Heart right ventricle (tissue), 16 donors: ENCODE measurements at regions not wholly inside any gene's neighbourhood (a gene's known extent, or its start where the extent isn't known, plus 50 kb on each side); places are given as distances from the start of the nearest gene placed in this dataset.
A peak's percentile ranks its signal among the peaks of the same experiment; 100 is the strongest.
"Not testable (repeated sequence)": the region's sequence is repeated elsewhere in the genome, so short reads cannot be mapped to it uniquely, and the experiment has no call there.

Source experiments
- ATAC-seq, 8 donors: fragments of 200-7000 bp; cut with Tn5 transposase; one replicate each; pipeline ENCODE4 v1.9.1; 2020; ENCODE audit warnings: mild to moderate bottlenecking in 8 of 8, moderate library complexity in 8 of 8, moderate number of reproducible peaks in 1 of 8
- DNase-seq, 2 donors: peaks; one replicate each; pipeline ENCODE4 v3.0.0-alpha.2; 2020
- H3K27ac ChIP-seq, 10 donors: fragments of 200-600 bp; sonication (generic) in 2 of 10; one replicate each; pipeline versions ENCODE4 v1.5.0 to v1.8.0; 2020 to 2022; ENCODE audit warnings: mild to moderate bottlenecking in 3 of 10
- H3K27me3 ChIP-seq, 7 donors: fragments of 200-600 bp; one replicate each; pipeline ENCODE4 v1.8.0; 2021 to 2022; ENCODE audit warnings: mild to moderate bottlenecking in 2 of 7
- H3K36me3 ChIP-seq, 9 donors: fragments of 200-600 bp; sonication (generic) in 1 of 9; one replicate each; pipeline versions ENCODE4 v1.5.0 to v1.8.0; 2020 to 2022; ENCODE audit warnings: mild to moderate bottlenecking in 2 of 9
- H3K4me1 ChIP-seq, 9 donors: fragments of 200-600 bp; sonication (generic) in 1 of 9; one replicate each; pipeline versions ENCODE4 v1.5.0 to v1.8.0; 2020 to 2022; ENCODE audit warnings: mild to moderate bottlenecking in 4 of 9
- H3K4me3 ChIP-seq, 10 donors: fragments of 200-600 bp; sonication (generic) in 2 of 10; one replicate each; pipeline versions ENCODE4 v1.5.0 to v1.8.0; 2020 to 2022; ENCODE audit warnings: mild to moderate bottlenecking in 7 of 10, moderate library complexity in 2 of 10
- H3K9me3 ChIP-seq, 11 donors: fragments of 200-600 bp in 10 of 11; sonication (generic) in 2 of 11; one replicate each; pipeline versions ENCODE4 v1.5.0 to v1.8.0; 2013 to 2022; ENCODE audit warnings: mild to moderate bottlenecking in 2 of 11, control low read depth in 1 of 11, moderate library complexity in 1 of 11
- WGBS, 2 donors: extraction: QIAGEN DNeasy Blood & Tissue Kit; methylation state at CpG; one replicate each; pipeline ENCODE4 v1.1.7; 2013; ENCODE audit warnings: inconsistent platforms in 1 of 2; 5-methylcytosine and 5-hydroxymethylcytosine counted together
- intact Hi-C, 10 donors: fragments of 100-400 bp; cut with DNase I; formaldehyde crosslinking; loops; one replicate each; pipeline versions ENCODE4 v1.11.1 to v1.14.2; 2022
- TF ChIP-seq, protein P1 (sequence below), 9 donors: fragments of 200-600 bp; sonication (generic) in 2 of 9; IDR thresholded peaks; one replicate each; pipeline versions ENCODE4 v1.5.0 to v1.8.0; 2021 to 2022; ENCODE audit warnings: antibody characterized with exemption in 9 of 9, mild to moderate bottlenecking in 5 of 9, moderate library complexity in 1 of 9
- donor health status: Arrhythmogenic right ventricular cardiomyopathy.
- donor health status: ischemic (EF 13 %, LVEDD 7.1; RV severe dilation, severe dysfunction).
- donor health status: healthy with polysubstance abuse.
- donor health status: DM: no; HTN: yes; CAD: no.
- donor health status: DM: no; HTN: no; CAD: no.
- donor health status: ischemic (EF 25% LVEDD 6.9; RV normal size, moderate dysfunction).
- donor health status: ischemic (EF 25% LVEDD 5.7; RV mildly dilated, moderate dysfunction).
- donor health status: healthy.
- donor health status: DM: yes; HTN: yes; CAD: no.
- donor health status: Ischemic cardiomyopathy.
- donor health status: ischemic (EF 35%, LVEDD 5.7; RV mildly dilated, moderate dysfunction).
- donor health status: nonischemic (EF 11% LVEDD 7.7; RV severe dilation, severe dysfunction).
- donor health status: DM: yes; HTN: yes; CAD: no.
- donor health status: PGD.
- donor health status: ischemic (EF 29% LVEDD 5.4; RV normal size, mild dysfunction).
- donor health status: nonischemic (EF 23%, LVEDD 6.1; RV moderate dilation, normal function).

DNA sequence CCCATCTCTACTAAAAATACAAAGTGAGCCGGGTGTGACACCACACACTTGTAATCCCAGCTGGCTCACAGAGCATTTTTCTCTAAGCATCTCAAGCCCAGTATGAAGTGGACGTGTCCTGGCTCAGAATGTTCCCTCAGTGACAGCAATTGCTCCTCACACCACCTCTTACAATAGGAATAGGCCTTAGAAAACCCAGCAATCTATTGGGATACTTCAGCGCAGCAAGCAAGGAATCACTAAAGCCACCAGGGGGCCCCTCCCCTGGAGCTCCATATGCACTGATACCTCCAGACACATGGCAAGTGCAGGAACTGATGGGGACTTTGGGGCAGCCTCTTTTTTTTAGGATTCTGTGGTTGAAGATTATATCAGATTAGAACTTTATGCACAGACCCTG, 82.5 kb upstream of the GOLGA6L6 start:
- H3K4me1 ChIP-seq, intact Hi-C loops, H3K27me3 ChIP-seq, DNase-seq, H3K36me3 ChIP-seq, H3K27ac ChIP-seq, H3K9me3 ChIP-seq, H3K4me3 ChIP-seq: not testable (repeated sequence)
- WGBS, 2 donors: 52 to 60% methylated on average over 3 of the region's 3 CpGs
- peak in 1 of 8 donors; percentile 25 for ATAC-seq
- TF ChIP-seq, protein P1, sequence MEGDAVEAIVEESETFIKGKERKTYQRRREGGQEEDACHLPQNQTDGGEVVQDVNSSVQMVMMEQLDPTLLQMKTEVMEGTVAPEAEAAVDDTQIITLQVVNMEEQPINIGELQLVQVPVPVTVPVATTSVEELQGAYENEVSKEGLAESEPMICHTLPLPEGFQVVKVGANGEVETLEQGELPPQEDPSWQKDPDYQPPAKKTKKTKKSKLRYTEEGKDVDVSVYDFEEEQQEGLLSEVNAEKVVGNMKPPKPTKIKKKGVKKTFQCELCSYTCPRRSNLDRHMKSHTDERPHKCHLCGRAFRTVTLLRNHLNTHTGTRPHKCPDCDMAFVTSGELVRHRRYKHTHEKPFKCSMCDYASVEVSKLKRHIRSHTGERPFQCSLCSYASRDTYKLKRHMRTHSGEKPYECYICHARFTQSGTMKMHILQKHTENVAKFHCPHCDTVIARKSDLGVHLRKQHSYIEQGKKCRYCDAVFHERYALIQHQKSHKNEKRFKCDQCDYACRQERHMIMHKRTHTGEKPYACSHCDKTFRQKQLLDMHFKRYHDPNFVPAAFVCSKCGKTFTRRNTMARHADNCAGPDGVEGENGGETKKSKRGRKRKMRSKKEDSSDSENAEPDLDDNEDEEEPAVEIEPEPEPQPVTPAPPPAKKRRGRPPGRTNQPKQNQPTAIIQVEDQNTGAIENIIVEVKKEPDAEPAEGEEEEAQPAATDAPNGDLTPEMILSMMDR (IDR thresholded peaks at IDR 0.05): peak in 3 of 9 donors; percentile 5 to 22 (median 13)

DNA sequence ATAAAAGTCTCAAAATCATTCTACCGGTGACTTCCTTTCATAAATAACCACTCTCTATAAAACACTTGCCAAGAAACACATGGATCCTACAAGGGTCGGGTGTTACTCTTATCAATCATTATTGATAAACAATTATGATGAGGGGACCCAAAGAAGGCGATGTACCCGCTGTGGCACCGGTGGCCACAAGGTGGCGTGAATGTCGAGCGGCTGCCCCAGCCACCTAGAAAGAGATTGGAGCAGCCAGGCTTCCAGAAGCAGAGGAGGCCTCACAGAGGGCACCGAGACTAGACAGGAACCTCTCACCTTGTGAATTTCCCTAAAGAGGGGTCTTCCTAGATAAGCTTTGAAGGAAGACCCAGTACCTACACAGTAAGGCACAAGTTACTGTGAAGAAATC, 80.5 kb upstream of the GOLGA6L6 start:
- H3K4me3 ChIP-seq, intact Hi-C loops, H3K27ac ChIP-seq, ATAC-seq, H3K4me1 ChIP-seq, H3K9me3 ChIP-seq, DNase-seq, H3K36me3 ChIP-seq, H3K27me3 ChIP-seq: not testable (repeated sequence)
- WGBS, 2 donors: no CpG with 5 or more reads among the region's 9 CpGs

DNA sequence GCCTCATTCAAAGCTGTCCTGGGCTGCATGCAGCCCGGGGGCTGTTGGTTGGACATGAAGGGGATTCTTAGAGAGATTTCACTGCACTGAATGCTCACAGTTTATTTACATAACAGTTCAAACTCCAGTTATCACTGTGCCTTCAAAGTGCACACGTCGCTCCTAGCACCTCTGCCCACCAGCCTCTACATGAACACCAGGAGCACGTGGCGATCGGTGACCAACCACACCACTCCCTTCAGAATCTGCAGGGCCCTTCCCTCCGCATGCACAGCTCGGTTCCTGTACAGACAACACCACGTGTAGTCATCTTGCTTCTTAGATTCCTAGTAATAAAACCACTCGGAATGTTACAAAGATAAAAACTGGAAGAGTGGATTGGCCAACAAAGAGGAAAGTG, 72.9 kb upstream of the GOLGA6L6 start:
- H3K4me1 ChIP-seq, H3K36me3 ChIP-seq, DNase-seq, ATAC-seq, H3K27me3 ChIP-seq, intact Hi-C loops, H3K27ac ChIP-seq, H3K9me3 ChIP-seq, H3K4me3 ChIP-seq: not testable (repeated sequence)
- WGBS, 2 donors: 70 to 77% methylated on average over 8 to 9 of the region's 10 CpGs

DNA sequence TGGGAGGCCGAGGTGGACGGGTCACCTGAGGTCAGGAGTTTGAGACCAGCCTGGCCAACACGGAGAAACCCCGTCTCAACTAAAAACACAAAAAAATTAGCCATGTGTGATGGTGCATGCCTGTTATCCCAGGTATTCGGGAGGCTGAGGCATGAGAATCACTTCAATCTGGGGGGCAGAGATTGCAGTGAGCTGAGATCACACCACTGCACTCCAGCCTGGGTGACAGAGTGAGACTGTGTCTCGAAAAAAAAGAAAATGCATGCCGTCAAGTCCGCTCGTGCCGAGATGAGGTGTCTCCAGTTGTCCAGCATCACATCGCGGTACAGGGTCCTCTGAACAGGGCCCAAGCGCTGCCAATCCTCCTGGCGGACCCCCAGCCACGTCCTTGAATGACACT, 71.2 kb upstream of the GOLGA6L6 start:
- H3K27me3 ChIP-seq, H3K4me3 ChIP-seq, DNase-seq, H3K27ac ChIP-seq, H3K36me3 ChIP-seq, intact Hi-C loops, H3K9me3 ChIP-seq, ATAC-seq, H3K4me1 ChIP-seq: not testable (repeated sequence)
- 69 to 78% methylated on average over 13 to 14 of the region's 15 CpGs for WGBS, 2 donors

DNA sequence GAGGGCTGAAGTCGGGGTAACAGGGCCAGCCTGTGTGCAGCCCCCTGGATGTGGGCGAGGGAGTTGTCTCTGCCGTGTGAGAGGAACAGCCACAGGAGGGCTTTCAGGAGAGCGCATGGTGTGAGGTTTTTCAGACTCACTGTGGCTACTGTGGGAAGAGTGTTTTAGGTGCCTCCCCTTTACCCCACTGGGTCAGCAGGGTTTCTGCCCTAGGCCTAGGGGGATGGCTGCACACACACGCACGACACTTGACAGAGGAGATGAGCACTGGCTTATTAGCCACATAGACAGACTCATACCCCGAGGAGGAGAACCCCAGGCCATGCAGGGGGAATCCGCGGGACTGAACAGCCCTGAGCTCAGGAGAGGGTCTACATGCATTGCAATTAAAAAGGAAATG, 70.8 kb upstream of the GOLGA6L6 start:
- intact Hi-C loops, DNase-seq, H3K4me1 ChIP-seq, H3K27ac ChIP-seq, H3K36me3 ChIP-seq, H3K9me3 ChIP-seq, H3K27me3 ChIP-seq, H3K4me3 ChIP-seq: not testable (repeated sequence)
- ATAC-seq: peak in 1 of 8 donors; percentile 41
- 80 to 81% methylated on average over 9 of the region's 9 CpGs for WGBS, 2 donors

DNA sequence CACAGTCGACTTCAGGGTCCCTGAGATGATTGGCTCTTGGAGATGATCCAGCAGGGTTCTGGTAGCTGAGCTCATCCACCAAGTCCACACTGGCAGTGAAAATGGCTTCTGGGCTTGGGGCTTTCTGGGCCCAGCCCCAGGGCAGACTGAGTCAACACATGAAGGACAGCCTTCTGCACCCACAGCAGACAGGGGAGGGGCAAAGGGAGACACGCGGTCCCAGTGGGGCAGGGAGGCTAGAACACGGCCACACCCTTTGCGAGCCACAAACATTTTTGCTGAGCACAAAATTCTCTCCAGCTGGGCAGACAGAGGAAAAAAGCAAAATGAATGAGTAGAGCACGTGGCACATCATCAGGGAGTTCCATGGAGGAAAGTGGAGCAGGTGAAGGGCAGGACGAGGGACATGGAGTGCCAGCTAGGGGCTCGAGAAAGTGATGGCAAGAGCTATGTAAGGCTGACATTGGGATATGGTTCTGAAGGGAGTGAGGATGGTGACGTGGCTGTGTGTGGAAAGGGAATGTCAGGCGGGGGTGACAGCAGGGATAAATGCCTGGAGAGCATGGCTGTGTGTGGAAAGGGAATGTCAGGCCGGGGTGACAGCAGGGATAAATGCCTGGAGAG, 70.2 kb upstream of the GOLGA6L6 start:
- H3K36me3 ChIP-seq, DNase-seq, intact Hi-C loops, H3K4me1 ChIP-seq, H3K27ac ChIP-seq, H3K27me3 ChIP-seq, H3K9me3 ChIP-seq, H3K4me3 ChIP-seq: not testable (repeated sequence)
- WGBS, 2 donors: 61 to 72% methylated on average over 2 of the region's 11 CpGs
- ATAC-seq: peak in 2 of 8 donors; percentile 22 to 27

DNA sequence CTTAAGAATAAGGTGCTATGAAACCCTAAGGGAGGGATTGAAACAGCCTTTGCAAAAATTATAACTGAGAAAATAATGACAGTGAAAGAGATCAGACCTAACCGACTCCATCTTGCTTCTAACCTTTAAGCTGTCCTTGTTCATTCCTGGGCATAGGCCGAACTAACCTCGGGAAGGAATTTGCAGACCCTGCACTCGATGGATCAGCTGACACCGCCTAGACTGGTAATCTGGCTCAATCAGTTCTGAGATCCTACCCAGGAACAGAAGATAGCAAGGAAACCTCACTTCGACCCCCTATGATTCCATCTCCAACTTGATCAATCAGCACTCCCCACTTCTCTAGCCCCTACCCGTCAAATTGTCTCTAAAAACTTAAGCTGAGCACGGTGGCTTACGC, 66.6 kb upstream of the GOLGA6L6 start:
- intact Hi-C loops, ATAC-seq: not testable (repeated sequence)

DNA sequence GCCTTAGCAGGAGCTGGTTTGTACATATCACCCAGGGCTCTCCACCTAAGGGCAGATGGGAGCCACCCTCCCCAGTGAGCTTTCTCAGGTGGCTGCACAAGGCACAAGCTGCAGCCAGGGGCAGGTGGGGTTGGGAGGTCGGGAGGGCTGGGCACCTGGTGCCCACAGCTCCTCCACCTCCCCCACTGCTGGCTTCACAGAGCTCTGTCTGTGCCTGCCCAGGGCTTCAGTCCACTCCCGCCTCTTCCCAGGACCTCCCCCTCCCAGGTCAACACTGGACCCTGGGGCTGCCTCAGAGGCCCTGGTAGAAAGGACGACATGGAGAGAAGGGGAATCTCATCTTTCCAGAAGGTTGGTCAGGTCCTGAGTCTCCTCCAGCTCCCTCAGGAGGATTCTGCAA, 55.6 kb upstream of the GOLGA6L6 start:
- DNase-seq: not testable (repeated sequence)
- 66 to 71% methylated on average over 2 of the region's 3 CpGs for WGBS, 2 donors

More for the DNA sequence above, 66.6 kb upstream of the GOLGA6L6 start:
- H3K9me3 ChIP-seq, H3K4me3 ChIP-seq, DNase-seq, H3K27ac ChIP-seq, H3K27me3 ChIP-seq, H3K4me1 ChIP-seq, H3K36me3 ChIP-seq: not testable (repeated sequence)
- WGBS, 2 donors: 84 to 86% methylated on average over 4 to 5 of the region's 9 CpGs

DNA sequence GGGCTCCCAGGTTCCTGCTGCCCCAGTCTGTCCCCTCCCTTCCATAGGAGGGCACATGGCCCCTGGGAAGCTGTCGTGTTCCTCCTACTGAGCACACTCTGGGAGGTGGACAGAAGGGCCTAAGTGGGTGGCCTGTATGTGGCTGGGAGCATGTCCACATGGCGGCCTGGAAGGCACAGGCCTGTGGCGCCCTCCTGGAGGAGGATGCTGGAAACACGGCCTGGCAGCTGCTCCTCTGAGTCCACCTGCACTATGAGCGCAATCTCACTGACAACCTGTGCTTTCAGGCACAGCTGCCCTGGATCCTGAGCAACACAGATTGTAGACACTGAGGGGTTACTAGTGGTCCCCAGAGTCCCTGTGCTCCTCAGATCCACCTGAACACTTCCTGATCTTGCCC, 52.6 kb upstream of the GOLGA6L6 start:
- H3K4me1 ChIP-seq, intact Hi-C loops, H3K4me3 ChIP-seq, DNase-seq, ATAC-seq, H3K27me3 ChIP-seq, H3K36me3 ChIP-seq, H3K27ac ChIP-seq, H3K9me3 ChIP-seq: not testable (repeated sequence)
- WGBS, 2 donors: 83% methylated on average over 2 of the region's 5 CpGs; no CpG with 5 or more reads in 1 of the 2 donors

More for the DNA sequence above, 55.6 kb upstream of the GOLGA6L6 start:
- intact Hi-C loops, H3K9me3 ChIP-seq, H3K4me3 ChIP-seq, H3K27ac ChIP-seq, H3K36me3 ChIP-seq, H3K4me1 ChIP-seq, H3K27me3 ChIP-seq: not testable (repeated sequence)
- peak in 1 of 8 donors; percentile 39 for ATAC-seq

DNA sequence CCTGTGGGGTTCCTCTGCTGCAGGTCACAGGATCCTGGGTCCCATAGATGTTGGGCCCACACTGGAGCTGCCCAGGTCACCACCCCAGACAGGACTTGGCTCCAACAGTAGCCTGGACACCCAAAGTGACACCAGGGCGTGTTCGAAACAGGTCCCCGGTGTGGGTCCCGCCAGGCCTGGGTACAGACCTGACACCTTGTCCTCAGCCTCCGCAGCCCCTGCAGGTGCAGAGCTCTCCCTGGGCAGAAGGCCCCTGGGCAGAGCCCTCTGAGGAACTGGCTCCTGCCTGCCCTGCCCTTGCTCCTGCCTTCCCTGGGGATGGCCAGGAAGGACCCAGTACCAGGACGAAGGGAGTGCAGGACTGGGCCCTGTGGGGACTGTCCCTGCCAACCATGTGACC, 50.3 kb upstream of the GOLGA6L6 start:
- H3K36me3 ChIP-seq, DNase-seq, H3K9me3 ChIP-seq, H3K4me1 ChIP-seq, intact Hi-C loops, H3K4me3 ChIP-seq, H3K27me3 ChIP-seq, H3K27ac ChIP-seq: not testable (repeated sequence)
- WGBS, 2 donors: 88 to 91% methylated on average over 2 to 3 of the region's 6 CpGs
- peak in 1 of 8 donors; percentile 11 for ATAC-seq
